GM21825 (cell line): ENCODE measurements at regions not wholly inside any gene's neighbourhood (a gene's known extent, or its start where the extent isn't known, plus 50 kb on each side); places are given as distances from the start of the nearest gene placed in this dataset.

ENCODE experiments used
- ATAC-seq: cut with Tn5 transposase; IDR thresholded peaks from one replicate; pipeline ENCODE4 v1.9.1; 2021; ENCODE audit warnings: mild to moderate bottlenecking, moderate library complexity; ENCODE audit not compliant: unreplicated experiment

GRCh38 chr1:216785737-216786136, 62.5 kb upstream of the ESRRG start:
- no peak for ATAC-seq

DNA sequence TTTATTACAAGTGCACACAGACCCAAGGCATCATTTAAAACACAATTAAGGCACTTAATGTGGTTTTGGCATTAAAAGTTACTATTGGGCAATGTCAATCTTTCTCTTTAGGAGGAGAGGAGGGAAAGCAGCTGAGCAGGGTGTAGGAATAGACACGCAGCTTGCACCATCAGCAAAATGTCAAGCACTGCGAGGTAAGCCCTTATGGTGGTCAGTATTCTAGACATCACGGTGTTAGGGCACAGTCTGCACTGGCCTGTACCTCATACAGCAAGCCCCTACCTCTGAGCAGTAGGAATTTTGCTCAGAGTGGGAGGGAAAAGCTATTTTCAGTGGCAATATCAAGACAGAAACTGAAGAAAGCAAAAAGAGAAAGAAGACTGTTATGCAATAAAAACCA, 62.0 kb upstream of the ESRRG start:
- ATAC-seq = no peak

GRCh38 chr1:216779686-216780085, 56.5 kb upstream of the ESRRG start:
- no peak for ATAC-seq

DNA sequence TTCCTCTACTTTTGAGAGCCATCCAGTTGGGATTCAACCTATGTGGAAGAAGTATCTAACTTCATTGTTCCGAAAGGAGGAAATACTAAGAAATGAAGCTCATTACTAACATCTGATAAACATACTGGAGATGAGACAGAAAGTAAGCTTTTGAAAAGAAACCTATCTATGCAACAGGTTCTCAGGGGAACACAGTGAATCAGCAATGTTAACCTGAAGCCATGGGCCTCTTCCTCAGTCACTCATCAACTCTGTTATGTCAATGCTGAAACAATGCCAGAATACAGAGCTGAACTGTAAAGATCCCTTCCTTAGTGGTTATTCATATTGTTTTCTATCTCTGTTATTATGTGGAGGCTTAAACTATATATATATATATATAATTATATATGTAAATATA, 55.5 kb upstream of the ESRRG start:
- no peak for ATAC-seq

GRCh38 chr1:216777148-216777547, 53.9 kb upstream of the ESRRG start:
- no peak for ATAC-seq
